Endothelial cell of umbilical vein (primary cell): ENCODE measurements at regions not wholly inside any gene's neighbourhood (a gene's known extent, or its start where the extent isn't known, plus 50 kb on each side); places are given as distances from the start of the nearest gene placed in this dataset.

ENCODE experiments used
- BruUV-seq: library from RNA; stranded (reverse); fragments of 400-500 nt; replicated peaks from 2 replicates; lab custom pipeline; 2021; lab: Mats Ljungman, UMichigan
- CTCF ChIA-PET: fragments of 300-600, 350-600 bp; sonication (Branson Sonifier 250); formaldehyde crosslinking; loops from one replicate; lab custom pipeline; 2021; ENCODE audit warnings: antibody characterized with exemption, inconsistent platforms; lab: Charles Lee
- POLR2A ChIA-PET: fragments of 300-600, 350-600 bp; sonication (Branson Sonifier 250); formaldehyde crosslinking; loops from one replicate; lab custom pipeline; 2021; ENCODE audit warnings: antibody characterized with exemption, inconsistent platforms; lab: Charles Lee
- DNase-seq: peaks from one replicate; pipeline ENCODE4 v3.0.0-alpha.2; 2011; ENCODE audit warnings: low read depth, low spot score
- FAIRE-seq: peaks from 2 replicates; lab custom pipeline; 2011; peaks lifted over from hg19 to GRCh38; lab: Jason Lieb, UNC
- H2AFZ ChIP-seq: 2 replicates; pipeline ENCODE4 v1.6.0; 2012; ENCODE audit warnings: low read depth, low read length, control low read depth, inconsistent platforms
- H3K27ac ChIP-seq: 2 replicates; pipeline ENCODE4 v1.5.1; 2011; ENCODE audit warnings: low read depth, mild to moderate bottlenecking, control low read depth, low read length, moderate library complexity; ENCODE audit not compliant: insufficient read depth
- H3K27me3 ChIP-seq, 2 experiments: 2 replicates each; pipeline versions ENCODE4 v1.6.0 to v1.6.1; 2011; ENCODE audit warnings: low read length in 2 of 2, mixed read lengths in 1 of 2; ENCODE audit not compliant: control insufficient read depth in 2 of 2, insufficient read depth in 2 of 2
- H3K36me3 ChIP-seq, 2 experiments: 2 replicates in 1 of 2; 3 replicates in 1 of 2; pipeline ENCODE4 v1.5.1; 2011; ENCODE audit warnings: low read length in 2 of 2, mild to moderate bottlenecking in 1 of 2, moderate library complexity in 1 of 2; ENCODE audit not compliant: control insufficient read depth in 2 of 2, insufficient read depth in 2 of 2; ENCODE audit errors: extremely low read depth in 1 of 2
- H3K4me1 ChIP-seq: 3 replicates; pipeline ENCODE4 v1.5.1; 2011; ENCODE audit warnings: mild to moderate bottlenecking, low read length; ENCODE audit not compliant: control insufficient read depth, insufficient read depth; ENCODE audit errors: extremely low read depth
- H3K4me2 ChIP-seq: 2 replicates; pipeline ENCODE4 v1.6.1; 2011; ENCODE audit warnings: low read length, control low read depth, mixed read lengths; ENCODE audit not compliant: insufficient read depth
- H3K4me3 ChIP-seq, 3 experiments: fragments of 200-600 bp in 1 of 3; sonication (generic), shearing (Covaris generic) in 1 of 3; replicated peaks in 1 of 3; 2 replicates each; pipeline ENCODE4 v1.5.1; 2011 to 2016; ENCODE audit warnings: control low read depth in 3 of 3, low read length in 3 of 3, mild to moderate bottlenecking in 2 of 3, inconsistent platforms in 1 of 3, low read depth in 1 of 3, moderate library complexity in 1 of 3; ENCODE audit not compliant: insufficient read depth in 1 of 3
- H3K79me2 ChIP-seq: 2 replicates; pipeline ENCODE4 v1.6.0; 2012; ENCODE audit warnings: low read length, inconsistent platforms; ENCODE audit not compliant: control insufficient read depth, insufficient read depth
- H3K9ac ChIP-seq: replicated peaks from 2 replicates; pipeline ENCODE3; 2011; ENCODE audit warnings: low read length, control low read depth; ENCODE audit not compliant: insufficient read depth; ENCODE audit errors: extremely low read depth
- H3K9me1 ChIP-seq: replicated peaks from 3 replicates; pipeline ENCODE4 v1.6.0; 2011; ENCODE audit warnings: mild to moderate bottlenecking, low read length; ENCODE audit not compliant: control insufficient read depth, insufficient read depth; ENCODE audit errors: extremely low read depth
- H3K9me3 ChIP-seq: replicated peaks from 2 replicates; pipeline ENCODE4 v1.5.1; 2012; ENCODE audit warnings: low read length, inconsistent platforms; ENCODE audit not compliant: control insufficient read depth, insufficient read depth
- H4K20me1 ChIP-seq: replicated peaks from 2 replicates; pipeline ENCODE3; 2011; ENCODE audit warnings: mild to moderate bottlenecking, low read length; ENCODE audit not compliant: control insufficient read depth, insufficient read depth; ENCODE audit errors: extremely low read depth
- EZH2 ChIP-seq: IDR thresholded peaks from 2 replicates; pipeline ENCODE4 v1.6.1; 2012; ENCODE audit warnings: borderline replicate concordance, low read depth, mild to moderate bottlenecking, moderate library complexity, low read length, inconsistent platforms; ENCODE audit not compliant: severe bottlenecking
- FOS ChIP-seq: IDR thresholded peaks from 2 replicates; pipeline ENCODE4 v1.6.1; 2011; ENCODE audit warnings: mild to moderate bottlenecking, low read length, moderate library complexity, borderline replicate concordance; ENCODE audit not compliant: insufficient read depth
- GATA2 ChIP-seq: IDR thresholded peaks from 2 replicates; pipeline ENCODE4 v1.7.0; 2011; ENCODE audit warnings: low read depth, mild to moderate bottlenecking, moderate library complexity, mixed read lengths, low read length; ENCODE audit not compliant: insufficient read length, insufficient read depth
- JUN ChIP-seq: IDR thresholded peaks from 2 replicates; pipeline ENCODE4 v1.6.1; 2011; ENCODE audit warnings: borderline replicate concordance, low read depth; ENCODE audit not compliant: insufficient read length, insufficient read depth
- MYC ChIP-seq: IDR thresholded peaks from one replicate; pipeline ENCODE4 v1.6.1; 2011; ENCODE audit warnings: mild to moderate bottlenecking, low read depth, low read length
- POLR2A ChIP-seq: IDR thresholded peaks from 2 replicates; pipeline ENCODE4 v1.6.1; 2012; ENCODE audit warnings: low read depth, mild to moderate bottlenecking, control low read depth, low read length
- POLR2AphosphoS5 ChIP-seq: IDR thresholded peaks from 2 replicates; pipeline ENCODE4 v1.6.1; 2012; ENCODE audit warnings: low read depth, mild to moderate bottlenecking, control low read depth, low read length, moderate library complexity; ENCODE audit not compliant: insufficient read depth
- dilution Hi-C: fragments of 300-500 bp; cut with MboI; formaldehyde crosslinking; loops from one replicate; pipeline ENCODE4 v1.15.0; 2019; ENCODE audit warnings: low sequenced_read_pairs; ENCODE audit not compliant: extremely low pct_ligation_motif_present
- intact Hi-C: fragments of 100-400 bp; cut with micrococcal nuclease; formaldehyde crosslinking; loops from one replicate; pipeline ENCODE4 v1.10.0; 2022
- TF ChIP-seq, protein P1 (sequence below): IDR thresholded peaks from 2 replicates; pipeline ENCODE4 v1.6.1; 2011; ENCODE audit not compliant: insufficient read depth, insufficient read length
- TF ChIP-seq, protein P2 (sequence below), 2 donors: IDR thresholded peaks; 1 replicate in 1 of 2; 2 replicates in 1 of 2; pipeline ENCODE4 v1.5.1; 2011; ENCODE audit warnings: low read length in 2 of 2, mild to moderate bottlenecking in 2 of 2, moderate library complexity in 2 of 2, control low read depth in 1 of 2, inconsistent platforms in 1 of 2, low read depth in 1 of 2; ENCODE audit not compliant: insufficient read depth in 1 of 2; ENCODE audit errors: extremely low read depth in 1 of 2

DNA sequence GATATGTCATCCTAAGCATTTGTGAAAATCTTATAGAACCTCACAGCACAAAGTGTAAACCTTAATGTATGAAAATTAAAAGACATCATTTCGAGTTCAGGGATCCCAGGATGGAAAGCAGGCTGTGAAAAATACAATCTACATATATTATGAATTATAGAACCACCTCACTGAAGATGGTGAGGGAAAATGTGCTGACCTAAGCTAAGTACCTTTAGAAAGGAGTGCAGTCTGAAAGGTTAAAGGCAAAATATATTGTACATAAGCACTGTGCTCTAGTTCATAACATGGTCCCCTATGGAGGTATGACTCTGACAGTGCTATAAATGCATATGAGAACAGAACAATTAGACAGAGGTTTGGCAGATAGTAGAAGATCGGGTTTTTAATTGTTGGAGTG, 368.6 kb downstream of the TMA16 start:
- H4K20me1 ChIP-seq: no peaks in the 10 kb centered on the region
- intact Hi-C loops (no loop called here), dilution Hi-C loops (no loop called here)
- no peaks in the 10 kb centered on the region for H3K4me1 ChIP-seq
- TF ChIP-seq EZH2: no peak
- TF ChIP-seq, protein P1, sequence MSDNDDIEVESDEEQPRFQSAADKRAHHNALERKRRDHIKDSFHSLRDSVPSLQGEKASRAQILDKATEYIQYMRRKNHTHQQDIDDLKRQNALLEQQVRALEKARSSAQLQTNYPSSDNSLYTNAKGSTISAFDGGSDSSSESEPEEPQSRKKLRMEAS: no peak
- no peak for TF ChIP-seq POLR2AphosphoS5
- TF ChIP-seq FOS: no peak
- no peak for TF ChIP-seq JUN
- no peak for TF ChIP-seq GATA2
- no peak for TF ChIP-seq POLR2A
- TF ChIP-seq MYC: no peak
- TF ChIP-seq, protein P2, sequence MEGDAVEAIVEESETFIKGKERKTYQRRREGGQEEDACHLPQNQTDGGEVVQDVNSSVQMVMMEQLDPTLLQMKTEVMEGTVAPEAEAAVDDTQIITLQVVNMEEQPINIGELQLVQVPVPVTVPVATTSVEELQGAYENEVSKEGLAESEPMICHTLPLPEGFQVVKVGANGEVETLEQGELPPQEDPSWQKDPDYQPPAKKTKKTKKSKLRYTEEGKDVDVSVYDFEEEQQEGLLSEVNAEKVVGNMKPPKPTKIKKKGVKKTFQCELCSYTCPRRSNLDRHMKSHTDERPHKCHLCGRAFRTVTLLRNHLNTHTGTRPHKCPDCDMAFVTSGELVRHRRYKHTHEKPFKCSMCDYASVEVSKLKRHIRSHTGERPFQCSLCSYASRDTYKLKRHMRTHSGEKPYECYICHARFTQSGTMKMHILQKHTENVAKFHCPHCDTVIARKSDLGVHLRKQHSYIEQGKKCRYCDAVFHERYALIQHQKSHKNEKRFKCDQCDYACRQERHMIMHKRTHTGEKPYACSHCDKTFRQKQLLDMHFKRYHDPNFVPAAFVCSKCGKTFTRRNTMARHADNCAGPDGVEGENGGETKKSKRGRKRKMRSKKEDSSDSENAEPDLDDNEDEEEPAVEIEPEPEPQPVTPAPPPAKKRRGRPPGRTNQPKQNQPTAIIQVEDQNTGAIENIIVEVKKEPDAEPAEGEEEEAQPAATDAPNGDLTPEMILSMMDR (IDR thresholded peaks at IDR 0.05; ENCODE audit: extremely low read depth in 1 of 2, insufficient read depth in 1 of 2, low read depth in 1 of 2, low read length in 2 of 2): no peak
- no peaks in the 10 kb centered on the region for H3K36me3 ChIP-seq
- H3K9ac ChIP-seq: no peak overlapping the region
- no peaks in the 10 kb centered on the region for H3K27me3 ChIP-seq
- ChIA-PET CTCF (no interaction called here), POLR2A (no interaction called here)
- H3K9me1 ChIP-seq: no peaks in the 10 kb centered on the region
- DNase-seq (no peak), FAIRE-seq (no peak)
- no peak overlapping the region for H2AFZ ChIP-seq
- no peaks in the 10 kb centered on the region for H3K9me3 ChIP-seq
- no peak overlapping the region for H3K4me3 ChIP-seq
- no peak overlapping the region for H3K4me2 ChIP-seq
- no peaks in the 10 kb centered on the region for H3K79me2 ChIP-seq
- no peak overlapping the region for H3K27ac ChIP-seq
- no TSS peak for BruUV-seq
